ENCODE measurements at regions not wholly inside any gene's neighbourhood (a gene's known extent, or its start where the extent isn't known, plus 50 kb on each side); places are given as distances from the start of the nearest gene placed in this dataset.

- Histone ChIP-seq H3K79me2 (ENCODE audit: insufficient read depth, low read length) (no peaks in the 10 kb centered on the region), H3K27me3 (ENCODE audit: insufficient read depth, low read length, poor library complexity, severe bottlenecking) (no peaks in the 10 kb centered on the region), H3K4me2 (ENCODE audit: low read depth, low read length, poor library complexity, severe bottlenecking) (no peak overlapping the region), H2AFZ (ENCODE audit: low read length) (no peak overlapping the region), H3F3A (ENCODE audit: low read depth) (no peaks in the 10 kb centered on the region), H3K9ac (ENCODE audit: low read depth, low read length, poor library complexity, severe bottlenecking) (no peak overlapping the region), H4K20me1 (ENCODE audit: insufficient read depth, low read length, poor library complexity, severe bottlenecking) (no peaks in the 10 kb centered on the region), H3K4me3 (ENCODE audit: low read length, poor library complexity, severe bottlenecking) (no peak overlapping the region), H3K9me2 (replicated peaks; ENCODE audit: low read depth, low read length) (no peaks in the 10 kb centered on the region), H3K36me3 (ENCODE audit: insufficient read depth, low read length) (no peaks in the 10 kb centered on the region), H3K4me1 (ENCODE audit: insufficient read depth, low read length, poor library complexity, severe bottlenecking) (no peaks in the 10 kb centered on the region), H3K9me3 (ENCODE audit: insufficient read depth, low read depth, low read length) (no peaks in the 10 kb centered on the region)
- TF ChIP-seq, protein P1, sequence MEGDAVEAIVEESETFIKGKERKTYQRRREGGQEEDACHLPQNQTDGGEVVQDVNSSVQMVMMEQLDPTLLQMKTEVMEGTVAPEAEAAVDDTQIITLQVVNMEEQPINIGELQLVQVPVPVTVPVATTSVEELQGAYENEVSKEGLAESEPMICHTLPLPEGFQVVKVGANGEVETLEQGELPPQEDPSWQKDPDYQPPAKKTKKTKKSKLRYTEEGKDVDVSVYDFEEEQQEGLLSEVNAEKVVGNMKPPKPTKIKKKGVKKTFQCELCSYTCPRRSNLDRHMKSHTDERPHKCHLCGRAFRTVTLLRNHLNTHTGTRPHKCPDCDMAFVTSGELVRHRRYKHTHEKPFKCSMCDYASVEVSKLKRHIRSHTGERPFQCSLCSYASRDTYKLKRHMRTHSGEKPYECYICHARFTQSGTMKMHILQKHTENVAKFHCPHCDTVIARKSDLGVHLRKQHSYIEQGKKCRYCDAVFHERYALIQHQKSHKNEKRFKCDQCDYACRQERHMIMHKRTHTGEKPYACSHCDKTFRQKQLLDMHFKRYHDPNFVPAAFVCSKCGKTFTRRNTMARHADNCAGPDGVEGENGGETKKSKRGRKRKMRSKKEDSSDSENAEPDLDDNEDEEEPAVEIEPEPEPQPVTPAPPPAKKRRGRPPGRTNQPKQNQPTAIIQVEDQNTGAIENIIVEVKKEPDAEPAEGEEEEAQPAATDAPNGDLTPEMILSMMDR (conservative IDR thresholded peaks at IDR 0.05; ENCODE audit: low read length): no peak
- no peak for TF ChIP-seq EZH2phosphoT487 (IDR thresholded peaks at IDR 0.05; ENCODE audit: borderline replicate concordance)
Observed at GRCh38 chr2:16043627-16044026, 103.3 kb downstream of the MYCN start.

DNA sequence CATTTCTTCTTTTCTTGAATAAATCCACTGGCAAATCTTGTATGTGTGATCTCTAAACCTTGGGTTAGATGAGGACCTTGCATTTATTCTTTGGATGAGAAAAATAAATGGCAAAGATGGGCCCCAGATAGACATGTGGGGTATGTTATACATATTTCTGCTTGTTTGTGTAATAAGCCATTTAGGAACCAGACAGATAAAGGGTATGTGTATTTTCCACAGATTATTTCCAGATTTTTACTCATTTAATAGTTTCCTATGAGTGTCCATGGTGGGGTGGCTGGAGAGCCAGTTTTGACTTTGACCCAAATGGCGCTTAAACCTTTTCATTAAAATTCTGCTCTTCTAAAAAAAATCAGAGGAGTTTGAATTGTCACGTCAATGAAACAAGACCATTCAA is 102.8 kb downstream of the MYCN start:
- H2AFZ ChIP-seq (ENCODE audit: low read length): no peak overlapping the region
- H3K79me2 ChIP-seq (ENCODE audit: insufficient read depth, low read length): no peaks in the 10 kb centered on the region
- no peaks in the 10 kb centered on the region for H3K36me3 ChIP-seq (ENCODE audit: insufficient read depth, low read length)
- no peak overlapping the region for H3K4me3 ChIP-seq (ENCODE audit: low read length, poor library complexity, severe bottlenecking)
- no peaks in the 10 kb centered on the region for H3K27me3 ChIP-seq (ENCODE audit: insufficient read depth, low read length, poor library complexity, severe bottlenecking)
- no peaks in the 10 kb centered on the region for H4K20me1 ChIP-seq (ENCODE audit: insufficient read depth, low read length, poor library complexity, severe bottlenecking)
- no peaks in the 10 kb centered on the region for H3K9me3 ChIP-seq (ENCODE audit: insufficient read depth, low read depth, low read length)
- H3F3A ChIP-seq (ENCODE audit: low read depth): no peaks in the 10 kb centered on the region
- H3K4me2 ChIP-seq (ENCODE audit: low read depth, low read length, poor library complexity, severe bottlenecking): no peak overlapping the region
- TF ChIP-seq EZH2phosphoT487 (IDR thresholded peaks at IDR 0.05; ENCODE audit: borderline replicate concordance): no peak
- TF ChIP-seq, protein P1 (conservative IDR thresholded peaks at IDR 0.05; ENCODE audit: low read length): no peak
- no peaks in the 10 kb centered on the region for H3K4me1 ChIP-seq (ENCODE audit: insufficient read depth, low read length, poor library complexity, severe bottlenecking)
- no peak overlapping the region for H3K9ac ChIP-seq (ENCODE audit: low read depth, low read length, poor library complexity, severe bottlenecking)
- H3K9me2 ChIP-seq (replicated peaks; ENCODE audit: low read depth, low read length): no peaks in the 10 kb centered on the region

DNA sequence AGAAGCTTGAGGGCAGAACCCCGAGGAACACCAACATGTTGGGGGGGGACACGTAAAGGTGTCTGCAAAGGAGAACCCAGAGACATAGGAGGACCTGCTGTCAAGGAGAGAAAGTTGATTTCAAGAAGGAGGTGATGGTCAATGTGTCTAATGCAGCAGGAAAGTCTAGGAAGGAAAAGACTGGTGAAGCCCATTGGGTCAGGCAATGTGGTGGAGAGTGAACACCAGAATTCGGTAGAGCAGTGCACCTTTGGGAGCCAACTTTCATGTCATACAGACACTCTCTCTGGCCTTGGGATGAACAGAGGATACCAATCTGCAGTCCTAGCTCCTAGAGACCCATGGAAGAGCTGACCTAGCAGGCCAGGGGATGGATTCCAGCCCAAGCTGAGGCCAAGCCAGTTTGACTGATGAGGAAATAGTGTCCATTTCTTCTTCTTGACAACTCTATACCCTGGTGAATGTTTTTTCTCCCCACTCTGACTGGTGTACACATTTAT is 101.9 kb downstream of the MYCN start:
- Histone ChIP-seq H4K20me1 (ENCODE audit: insufficient read depth, low read length, poor library complexity, severe bottlenecking) (no peaks in the 10 kb centered on the region), H3K9me3 (ENCODE audit: insufficient read depth, low read depth, low read length) (no peaks in the 10 kb centered on the region), H3K9me2 (replicated peaks; ENCODE audit: low read depth, low read length) (no peaks in the 10 kb centered on the region), H3K79me2 (ENCODE audit: insufficient read depth, low read length) (no peaks in the 10 kb centered on the region), H3K4me1 (ENCODE audit: insufficient read depth, low read length, poor library complexity, severe bottlenecking) (no peaks in the 10 kb centered on the region), H3K4me3 (ENCODE audit: low read length, poor library complexity, severe bottlenecking) (no peak overlapping the region), H3K27me3 (ENCODE audit: insufficient read depth, low read length, poor library complexity, severe bottlenecking) (no peaks in the 10 kb centered on the region), H3K36me3 (ENCODE audit: insufficient read depth, low read length) (no peaks in the 10 kb centered on the region), H3K4me2 (ENCODE audit: low read depth, low read length, poor library complexity, severe bottlenecking) (no peak overlapping the region), H2AFZ (ENCODE audit: low read length) (no peak overlapping the region), H3F3A (ENCODE audit: low read depth) (no peaks in the 10 kb centered on the region), H3K9ac (ENCODE audit: low read depth, low read length, poor library complexity, severe bottlenecking) (no peak overlapping the region)
- no peak for TF ChIP-seq EZH2phosphoT487 (IDR thresholded peaks at IDR 0.05; ENCODE audit: borderline replicate concordance)
- TF ChIP-seq, protein P1 (conservative IDR thresholded peaks at IDR 0.05; ENCODE audit: low read length): no peak
